NCI-H2029 (cell line): ENCODE measurements at regions not wholly inside any gene's neighbourhood (a gene's known extent, or its start where the extent isn't known, plus 50 kb on each side); places are given as distances from the start of the nearest gene placed in this dataset.
A peak's percentile ranks its signal among the peaks of the same experiment; 100 is the strongest.
"Not testable (repeated sequence)": the region's sequence is repeated elsewhere in the genome, so short reads cannot be mapped to it uniquely, and the experiment has no call there.

Experiments used
- DNase-seq: peaks from one replicate; lab custom pipeline; 2025; lab: John Stamatoyannopoulos, UW

DNA sequence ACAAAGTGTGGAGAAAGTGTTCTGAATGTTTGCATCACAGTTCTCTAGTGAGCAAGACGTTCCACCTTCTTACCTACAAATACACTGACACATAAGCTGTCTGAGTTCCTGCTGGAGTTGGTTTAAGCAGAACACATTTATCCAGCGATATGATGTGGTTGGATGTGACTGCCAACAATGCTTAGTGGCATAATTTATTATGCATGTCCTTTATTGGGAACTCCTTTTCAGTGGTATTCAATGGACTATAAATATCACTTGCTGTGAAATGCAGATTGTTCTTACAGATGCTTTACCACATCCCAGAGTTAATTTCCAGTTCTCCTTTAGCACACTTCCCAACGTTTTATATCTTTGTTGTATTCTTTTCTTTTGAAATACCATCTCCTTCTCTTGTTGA, 222.2 kb downstream of the LURAP1L start:
- DNase-seq: no peak

DNA sequence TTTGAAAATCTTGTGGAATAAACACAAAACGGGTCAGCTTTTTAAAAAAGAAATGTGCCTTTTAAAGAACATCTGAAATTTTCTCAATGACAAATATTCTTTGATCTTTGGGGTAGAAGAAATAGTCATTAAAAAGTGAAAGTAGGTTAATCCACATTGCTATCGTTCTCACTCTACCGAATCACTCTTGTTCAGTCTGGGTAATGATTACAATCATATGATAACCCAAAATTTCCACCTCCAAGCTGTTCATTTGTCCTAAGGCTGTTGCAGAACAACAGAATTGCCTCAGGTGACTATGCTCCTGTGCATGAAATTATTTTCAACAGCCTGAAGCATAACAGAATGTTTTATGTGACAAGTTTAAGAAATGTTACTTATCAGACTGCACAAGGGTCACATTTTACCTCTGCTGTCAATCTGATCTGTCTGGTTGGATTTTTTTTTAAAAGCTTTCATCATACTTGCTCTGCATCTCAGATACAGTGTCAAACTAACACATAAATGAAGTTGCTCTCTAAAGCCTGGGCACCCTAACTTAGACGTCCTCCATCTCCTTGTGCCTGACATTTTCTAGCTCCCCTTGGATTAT, 227.3 kb downstream of the LURAP1L start:
- no peak for DNase-seq

DNA sequence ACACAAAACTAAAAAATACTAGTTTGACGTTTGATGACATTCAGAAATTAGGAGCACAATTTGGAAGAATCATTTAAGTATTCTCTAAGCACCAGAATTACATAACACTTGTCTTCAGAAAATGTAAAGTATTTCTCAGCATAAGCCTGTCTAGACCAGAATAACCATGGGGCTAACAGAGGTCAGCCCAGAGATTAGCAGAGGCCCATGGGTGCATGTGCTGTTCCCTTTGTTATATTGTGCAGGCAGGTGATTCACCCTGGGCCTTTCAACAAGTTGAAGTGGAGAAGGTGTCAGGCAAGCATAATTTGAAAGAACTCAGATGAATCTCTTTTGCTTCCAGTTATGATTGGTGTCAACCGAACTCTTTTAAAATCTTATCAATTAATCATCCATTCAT, 227.9 kb downstream of the LURAP1L start:
- no peak for DNase-seq

DNA sequence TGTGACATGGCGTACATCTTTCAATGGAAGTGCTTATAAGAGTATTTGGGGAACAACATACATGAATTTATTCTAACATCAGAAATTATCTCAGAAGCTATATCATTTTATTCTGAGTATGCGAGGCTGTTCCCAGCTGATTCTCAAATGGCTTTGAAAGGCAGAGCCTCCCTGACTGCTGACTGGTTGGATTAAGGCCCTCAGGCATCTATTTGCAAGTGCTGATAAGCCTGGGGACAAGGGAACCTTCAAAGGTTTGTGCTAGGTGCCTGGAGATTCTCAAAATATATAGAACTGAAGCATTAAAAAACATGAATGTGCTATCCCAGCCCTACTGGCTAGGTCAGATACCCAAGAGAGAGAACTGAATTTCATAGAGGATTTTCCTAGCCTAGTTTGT, 235.1 kb downstream of the LURAP1L start:
- DNase-seq: no peak

DNA sequence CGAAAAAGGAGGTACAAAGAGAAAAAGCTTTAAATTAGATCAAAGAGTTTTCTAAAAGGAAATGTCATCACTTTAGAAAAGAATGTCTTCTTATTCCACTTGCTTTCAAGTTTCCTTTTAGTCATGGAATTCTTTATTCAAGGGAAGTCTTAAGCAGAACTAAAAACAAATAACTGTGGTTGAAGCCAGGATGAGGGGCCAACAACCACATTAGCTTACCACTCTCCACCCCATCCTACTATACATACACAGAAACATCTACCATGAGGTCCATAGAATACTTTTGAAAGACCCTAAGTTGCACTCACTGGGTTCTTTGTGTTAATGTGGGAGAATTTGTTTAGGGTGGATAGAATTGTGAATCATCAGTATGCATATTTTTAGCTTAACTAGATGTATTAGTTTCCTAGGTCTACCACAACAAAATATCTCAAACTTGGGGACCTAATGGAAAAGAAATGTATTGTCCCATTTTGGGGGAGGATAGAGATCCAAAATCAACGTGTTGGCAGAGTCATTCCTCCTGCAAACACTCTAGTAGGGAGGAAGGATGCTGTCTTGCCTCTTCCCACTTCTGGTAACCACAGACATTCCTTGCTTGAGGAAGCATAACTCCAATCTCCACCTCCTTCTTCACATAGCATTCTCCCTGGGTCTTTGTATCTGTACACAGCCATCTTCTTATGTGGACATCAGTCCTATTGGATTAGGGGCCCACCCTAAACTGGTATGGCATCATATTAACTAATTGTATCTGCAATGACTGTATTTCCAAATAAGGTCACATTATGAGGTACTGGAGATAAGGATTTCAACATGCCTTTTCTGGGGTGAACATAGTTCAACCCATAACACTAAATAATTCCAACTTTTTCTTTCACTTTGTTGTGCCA, 239.4 kb downstream of the LURAP1L start:
- no peak for DNase-seq

DNA sequence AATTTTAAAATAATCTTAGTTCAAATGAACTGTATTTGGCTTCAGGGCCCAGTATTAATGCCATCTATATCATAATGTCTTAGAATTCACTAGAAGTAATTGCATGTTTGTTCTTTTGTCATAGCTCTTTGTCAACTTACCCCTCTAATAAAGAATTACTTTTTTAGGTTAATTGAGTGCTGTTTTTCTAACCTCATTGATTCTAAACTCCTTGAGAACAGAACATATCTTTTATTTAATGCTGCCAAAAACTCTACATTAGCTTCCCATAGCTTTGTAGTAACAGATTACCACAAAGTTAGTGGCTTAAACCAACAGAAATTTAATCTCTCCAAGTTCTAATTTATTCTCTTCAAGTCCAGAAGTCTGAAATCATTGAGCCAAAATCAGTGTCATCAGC, 242.4 kb downstream of the LURAP1L start:
- DNase-seq: no peak

DNA sequence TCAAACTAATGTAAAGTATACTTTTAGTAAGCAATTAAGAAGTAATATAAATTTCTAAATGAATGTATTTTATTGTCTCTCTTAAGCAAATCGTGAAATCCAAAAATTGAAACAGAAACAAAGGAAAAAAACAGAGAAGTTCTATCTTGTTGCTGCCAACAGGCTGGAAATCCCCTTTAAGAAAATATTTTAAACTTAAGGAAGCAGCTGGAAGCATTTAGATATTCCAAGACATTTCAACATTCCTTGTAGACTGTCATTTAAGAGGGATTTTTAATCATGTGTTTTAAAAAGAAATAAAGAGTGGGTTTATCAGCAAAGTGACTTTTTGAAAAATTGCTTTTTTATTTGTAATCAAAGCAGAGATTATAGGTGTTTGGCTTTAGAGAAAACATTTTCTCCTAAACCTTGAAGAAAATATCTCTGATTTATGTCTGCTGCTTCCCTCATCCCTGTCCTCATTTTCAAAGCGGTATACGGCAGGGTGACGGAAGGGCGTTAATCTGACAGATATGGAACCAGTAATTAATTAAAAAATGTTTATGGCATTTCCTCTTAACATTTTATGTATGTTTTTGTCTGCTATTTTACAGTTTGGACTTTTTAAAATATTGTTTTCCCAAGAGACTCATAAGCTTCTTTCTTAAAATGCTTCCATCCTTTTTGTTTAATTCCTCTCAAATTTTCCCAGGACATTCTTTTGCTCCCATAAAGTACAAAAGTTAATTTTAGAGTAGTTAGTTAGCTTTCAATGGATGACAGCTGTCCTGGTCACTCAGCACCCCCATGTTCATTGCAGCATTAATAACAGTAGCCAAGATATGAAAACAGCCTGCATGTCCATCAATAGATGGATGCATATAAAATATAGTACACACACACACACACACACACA, 245.6 kb downstream of the LURAP1L start:
- DNase-seq: no peak

DNA sequence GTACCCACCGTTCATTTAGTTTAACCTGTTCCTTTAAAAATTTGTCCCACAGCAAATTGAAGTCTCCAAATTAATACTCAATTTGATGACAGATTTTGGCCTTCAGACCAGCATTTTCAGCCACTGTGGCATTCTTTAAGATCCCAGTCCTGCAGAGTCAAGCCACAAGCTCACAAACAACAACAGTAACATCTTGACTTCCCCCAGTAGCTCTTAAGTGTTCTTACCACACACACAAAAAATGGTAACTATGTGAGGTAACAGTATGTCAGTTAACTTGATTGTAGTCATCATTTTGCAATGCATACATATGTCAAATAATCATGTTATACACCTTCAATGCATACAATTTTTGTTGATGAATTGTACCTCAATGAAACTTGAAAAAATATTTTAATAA, 247.9 kb downstream of the LURAP1L start:
- DNase-seq: no peak

DNA sequence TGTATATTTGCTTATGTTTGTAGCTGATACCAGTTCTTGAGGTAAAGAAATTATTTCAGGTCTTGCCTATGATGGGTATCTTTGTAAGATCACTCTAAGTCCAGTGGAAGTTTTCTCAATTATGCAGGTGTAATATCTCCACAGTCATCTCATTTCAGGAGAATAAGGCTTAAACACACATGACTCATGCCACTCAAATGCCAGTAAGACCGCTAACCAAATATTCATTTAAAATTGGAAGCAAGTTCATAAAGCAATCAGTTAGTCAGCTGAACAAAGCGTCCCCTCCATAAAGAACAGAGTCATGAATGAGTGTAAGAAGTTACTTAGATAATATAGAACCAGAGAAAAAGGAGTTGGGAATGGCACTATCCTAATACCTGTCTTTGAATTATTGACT, 248.7 kb downstream of the LURAP1L start:
- DNase-seq: no peak

DNA sequence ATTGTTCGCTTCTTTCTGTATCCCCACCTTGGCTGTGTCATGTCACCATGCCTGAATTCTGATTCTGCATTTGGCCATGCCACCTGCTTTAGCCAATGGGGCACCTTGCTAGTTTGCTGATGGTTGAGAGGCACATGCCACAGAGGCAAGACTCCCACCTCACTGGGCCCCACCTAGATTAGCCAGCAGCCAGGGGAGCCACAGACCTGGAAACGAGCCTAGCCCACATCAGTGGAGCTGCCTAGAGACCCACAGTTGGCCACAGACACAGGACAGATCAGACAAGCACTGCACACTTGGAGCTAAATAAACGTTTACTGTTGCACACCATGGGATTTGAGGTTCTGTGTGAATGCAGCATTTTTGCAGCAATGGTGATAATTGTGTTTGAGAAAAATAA, 252.1 kb downstream of the LURAP1L start:
- DNase-seq: no peak

DNA sequence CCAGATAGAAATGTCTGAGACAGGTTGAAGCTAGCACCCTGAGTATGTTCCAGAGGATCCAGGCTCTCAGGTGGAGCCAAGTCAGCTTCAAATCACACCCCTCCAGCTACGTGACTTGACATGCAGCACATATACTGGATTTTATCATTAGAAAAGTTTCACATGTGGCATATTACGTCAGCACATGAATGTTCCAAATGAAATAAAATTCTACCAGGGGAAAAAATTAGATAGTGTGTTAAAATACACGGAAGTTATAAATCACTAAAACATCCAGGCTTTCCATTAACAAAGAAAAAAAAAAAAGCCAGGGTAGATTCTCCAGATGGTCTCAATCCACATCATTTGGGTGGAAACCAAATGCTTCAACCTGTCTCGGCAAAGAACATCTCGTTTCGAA, 251.6 kb downstream of the MPDZ start:
- DNase-seq: no peak

DNA sequence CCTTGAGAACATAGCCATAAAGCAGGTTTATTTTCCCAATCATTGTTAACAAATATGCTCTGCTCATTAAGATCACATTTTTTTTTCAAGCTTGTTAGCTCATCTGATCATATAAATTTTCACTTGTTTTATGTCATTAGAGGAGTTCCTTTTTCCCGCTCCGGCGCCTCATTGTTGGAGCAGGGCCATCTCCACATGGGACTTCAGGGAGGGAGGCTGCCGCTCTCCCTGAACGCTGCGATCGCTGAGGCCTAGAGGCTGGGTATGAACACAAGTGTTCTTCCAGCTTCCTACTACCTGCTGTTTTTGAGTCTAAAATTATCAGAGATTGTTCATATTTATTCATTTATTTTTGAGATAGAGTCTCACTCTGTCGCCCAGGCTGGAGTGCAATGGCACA, 246.9 kb downstream of the MPDZ start:
- no peak for DNase-seq

DNA sequence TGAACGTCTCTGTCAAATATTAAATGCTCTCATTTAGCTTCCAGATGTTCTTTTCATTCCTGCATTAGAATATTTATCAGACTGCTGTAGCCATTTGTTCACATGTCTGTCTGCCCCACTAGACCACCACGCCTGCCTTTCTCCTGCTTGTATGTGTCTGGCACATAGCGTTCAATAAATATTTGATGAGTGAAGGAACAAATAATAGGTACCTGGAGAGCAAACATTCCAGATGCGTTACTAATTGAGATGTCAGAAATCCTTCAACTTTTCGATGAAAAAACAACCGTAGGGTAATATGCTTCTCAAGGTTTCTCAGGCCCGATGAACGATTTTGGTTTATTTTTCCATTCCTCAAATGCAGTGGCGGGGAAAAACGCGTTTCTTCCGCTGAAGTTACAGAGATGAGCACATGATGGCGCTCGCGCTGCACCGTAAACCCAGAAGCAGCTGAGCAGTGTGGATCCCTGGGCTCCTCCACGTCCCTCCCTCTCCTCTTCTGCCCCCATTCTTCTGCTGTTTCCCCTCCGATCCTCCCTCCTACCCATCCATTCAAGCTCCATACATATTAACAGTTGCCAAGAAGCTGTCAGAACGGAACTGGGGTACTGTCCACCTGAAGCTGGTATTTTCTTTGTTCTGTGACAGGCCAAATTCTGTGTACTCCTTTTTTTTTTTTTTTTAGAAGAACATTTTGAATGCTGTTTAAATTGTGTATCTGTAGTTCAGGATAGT, 245.4 kb downstream of the MPDZ start:
- peak; percentile 46 for DNase-seq

DNA sequence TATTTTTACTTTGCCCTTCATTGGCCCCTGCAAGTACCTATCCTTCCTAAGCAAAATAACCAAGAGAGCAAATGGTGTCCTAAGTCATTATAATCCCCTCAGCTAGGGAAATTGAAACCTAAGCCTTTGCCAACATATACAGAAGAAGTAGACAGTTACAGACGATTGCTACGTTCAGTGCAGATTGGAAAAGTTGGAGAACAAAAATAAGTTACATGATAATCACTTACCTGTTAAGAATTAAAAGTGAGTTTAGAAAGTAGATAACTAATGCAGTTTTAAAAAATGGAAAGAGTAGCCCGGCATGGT, 244.8 kb downstream of the MPDZ start:
- DNase-seq: no peak

DNA sequence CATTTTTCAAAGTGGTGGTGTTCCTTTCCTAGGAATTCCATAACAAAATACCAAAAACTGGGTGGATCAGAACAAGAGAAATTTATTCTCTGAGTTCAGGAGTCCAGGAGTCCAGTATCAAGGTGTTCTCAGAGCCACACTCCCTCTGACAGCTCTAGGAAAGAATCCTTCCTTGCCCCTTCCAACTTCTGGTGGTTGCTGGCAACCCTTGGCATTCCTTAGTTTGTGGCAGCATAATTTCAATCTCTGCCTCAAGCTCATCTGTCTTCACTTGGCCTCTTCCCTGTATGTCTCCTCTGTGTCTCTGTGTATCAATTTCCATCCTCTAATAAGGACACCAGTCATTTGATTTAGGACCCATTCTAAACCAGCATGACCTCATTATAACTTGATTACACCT, 243.7 kb downstream of the MPDZ start:
- no peak for DNase-seq

DNA sequence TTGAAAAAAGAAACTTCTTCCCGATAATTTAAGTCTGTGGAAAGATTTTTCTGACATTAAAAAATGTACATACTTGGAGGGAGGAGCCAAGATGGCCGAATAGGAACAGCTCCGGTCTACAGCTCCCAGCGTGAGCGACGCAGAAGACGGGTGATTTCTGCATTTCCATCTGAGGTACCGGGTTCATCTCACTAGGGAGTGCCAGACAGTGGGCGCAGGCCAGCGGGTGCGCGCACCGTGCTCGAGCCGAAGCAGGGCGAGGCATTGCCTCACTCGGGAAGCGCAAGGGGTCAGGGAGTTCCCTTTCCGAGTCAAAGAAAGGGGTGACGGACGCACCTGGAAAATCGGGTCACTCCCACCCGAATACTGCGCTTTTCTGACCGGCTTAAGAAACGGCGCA, 241.7 kb downstream of the MPDZ start:
- not testable (repeated sequence) for DNase-seq

DNA sequence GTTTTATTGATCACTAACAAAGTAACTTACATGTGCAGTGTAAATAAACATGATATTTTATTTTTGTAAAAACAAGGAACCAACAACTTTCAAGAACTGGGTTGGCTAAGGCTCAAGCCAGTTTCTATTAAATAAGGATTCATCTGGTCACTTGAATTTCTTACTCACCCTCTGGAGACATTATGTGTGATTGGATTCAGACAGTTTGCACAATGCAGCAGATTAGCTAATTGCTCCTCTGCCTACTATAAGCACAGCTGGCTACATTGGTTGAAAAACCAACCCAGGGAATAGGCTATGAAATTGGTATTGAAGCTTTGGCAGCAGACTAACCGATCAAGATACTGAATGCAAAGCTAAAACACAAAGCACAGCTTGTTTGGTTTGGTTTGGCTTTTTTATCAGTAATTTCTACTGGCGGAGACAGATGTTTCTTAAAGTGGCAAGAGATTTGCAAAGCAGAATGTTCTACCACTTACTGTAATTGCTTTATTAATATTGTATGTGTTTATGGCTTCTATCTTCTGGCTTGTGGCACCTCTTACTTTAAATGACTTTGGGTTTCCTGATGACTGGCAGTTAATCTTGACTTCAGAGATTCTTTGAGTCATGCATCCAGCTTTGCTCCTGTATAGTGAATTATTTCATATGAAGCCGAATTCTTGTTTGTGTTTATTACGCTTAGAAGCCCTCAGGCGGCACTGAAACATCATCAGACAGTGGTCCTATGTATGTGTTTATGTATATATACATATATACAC, 231.5 kb downstream of the MPDZ start:
- DNase-seq: no peak

DNA sequence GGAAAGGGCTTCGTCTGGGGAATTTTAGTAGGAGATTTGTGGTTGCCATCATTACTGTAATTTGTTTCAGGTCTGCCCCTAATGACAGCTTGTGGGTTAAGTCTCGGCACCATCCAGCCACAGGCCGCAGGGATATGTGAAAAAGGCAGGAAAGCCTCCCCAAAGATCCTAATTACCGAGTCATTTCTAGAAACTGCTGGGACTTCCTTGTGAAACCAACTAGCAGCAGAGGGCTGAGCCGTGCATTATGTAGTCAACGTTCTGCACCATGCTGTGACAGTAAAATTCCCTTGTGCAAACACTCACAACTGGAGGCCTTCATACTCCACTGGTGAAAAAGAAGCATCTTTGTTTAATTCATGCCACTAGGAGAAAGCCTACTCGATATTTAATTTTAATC, 230.3 kb downstream of the MPDZ start:
- no peak for DNase-seq

DNA sequence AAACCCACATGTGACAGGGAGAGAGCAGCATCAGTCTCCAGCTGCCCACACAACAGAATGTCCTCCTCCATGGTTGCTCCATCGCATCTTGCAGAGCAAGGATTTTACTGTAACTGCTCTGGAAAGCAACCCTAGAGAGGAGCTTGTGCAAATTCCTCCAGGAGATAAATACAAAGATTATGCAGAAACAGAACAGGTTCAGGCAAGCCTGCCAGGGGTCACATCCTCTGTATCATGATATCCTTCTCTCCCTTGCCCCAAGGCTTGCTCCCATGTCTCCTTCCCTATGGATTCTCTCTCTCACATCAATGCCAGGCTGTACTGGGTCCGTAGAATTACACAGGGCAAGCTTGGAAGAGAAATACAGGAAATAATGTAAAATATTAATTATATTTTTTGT, 226.0 kb downstream of the MPDZ start:
- DNase-seq: no peak

DNA sequence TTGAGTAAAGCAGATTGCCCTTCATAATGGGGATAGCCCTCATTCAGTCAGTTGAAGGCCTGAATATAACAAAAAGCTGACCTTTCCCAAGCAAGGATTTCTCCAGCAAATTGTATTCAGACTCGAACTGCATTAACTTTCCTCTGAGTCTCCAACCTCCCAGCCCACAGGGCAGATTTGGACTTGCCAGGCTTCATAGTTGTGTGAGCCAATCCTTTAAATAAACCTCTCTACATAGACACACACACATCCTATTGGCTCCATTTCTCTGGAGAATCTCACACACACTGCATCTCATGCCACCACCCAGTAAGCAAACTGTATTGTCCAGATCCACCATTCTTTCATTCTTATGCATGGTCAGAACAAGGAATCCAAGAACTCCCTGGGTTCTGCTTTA, 225.1 kb downstream of the MPDZ start:
- no peak for DNase-seq
